ENCODE measurements at regions not wholly inside any gene's neighbourhood (a gene's known extent, or its start where the extent isn't known, plus 50 kb on each side); places are given as distances from the start of the nearest gene placed in this dataset.

DNA sequence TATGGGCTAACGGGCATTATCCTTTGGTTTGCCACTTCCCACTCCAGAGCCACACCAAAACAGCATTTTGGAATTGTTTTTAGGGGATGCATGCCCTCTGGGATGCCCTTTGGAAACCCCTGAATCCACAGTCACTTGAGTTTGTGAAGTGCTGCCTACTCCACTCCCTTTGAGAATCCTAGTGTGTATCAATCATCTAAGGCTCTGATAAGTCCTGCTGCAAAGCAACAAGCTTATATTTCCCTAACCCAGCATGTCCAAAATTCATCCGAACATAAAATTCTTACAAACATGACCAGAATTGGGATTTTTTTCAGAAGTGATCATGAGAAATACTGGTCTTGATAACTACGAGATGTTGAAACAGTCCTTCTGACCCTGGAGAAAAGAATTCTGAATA lies 387.9 kb downstream of the MN1 start:
- TF ChIP-seq EZH2 (IDR thresholded peaks at IDR 0.05; ENCODE audit: borderline replicate concordance, low read length) (no peak), CTCF (IDR thresholded peaks at IDR 0.05; ENCODE audit: low read length) (no peak)

Measured in OCI-LY1 (cell line).